ENCODE measurements at regions not wholly inside any gene's neighbourhood (a gene's known extent, or its start where the extent isn't known, plus 50 kb on each side); places are given as distances from the start of the nearest gene placed in this dataset.

DNA sequence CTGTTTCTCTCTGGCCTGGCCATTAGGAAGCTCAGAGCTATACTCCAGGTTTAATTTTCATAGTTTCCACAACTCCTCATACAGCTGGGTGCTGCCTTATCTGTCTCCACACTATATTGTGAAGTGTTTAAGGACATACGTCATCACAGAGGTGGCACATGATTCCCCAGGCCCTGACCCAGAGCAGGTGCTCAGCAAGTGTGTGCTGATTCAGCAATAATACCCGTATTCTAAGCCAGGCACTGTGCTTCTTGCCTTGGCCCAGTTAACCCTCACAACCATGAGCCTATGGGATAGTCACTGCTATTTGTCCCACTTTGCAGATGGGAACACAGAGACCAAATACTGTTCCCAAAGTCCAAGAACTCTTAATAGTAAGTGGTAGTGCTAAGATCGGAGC, 93.5 kb upstream of the SMIM23 start:
- no peak for DNase-seq

DNA sequence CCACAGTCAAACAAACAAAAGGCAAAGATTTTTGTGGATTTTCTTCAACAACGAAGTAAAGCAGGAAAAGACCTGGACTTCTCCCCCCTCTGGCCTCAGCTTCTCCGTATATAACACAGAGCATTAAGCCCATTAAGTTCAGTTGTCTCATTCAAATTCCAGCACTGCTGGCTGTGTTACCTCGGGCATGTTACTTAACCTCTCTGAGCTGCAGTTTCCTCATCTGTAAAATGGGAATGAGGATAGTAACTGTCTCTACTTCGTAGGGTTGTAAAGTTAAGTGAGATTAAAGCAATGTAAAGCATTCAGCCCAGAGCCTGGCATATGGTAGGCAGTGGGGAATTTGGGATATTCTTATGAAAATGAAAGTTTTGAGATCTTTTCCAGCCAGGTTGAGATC, 92.7 kb upstream of the SMIM23 start:
- DNase-seq, result no peak

GRCh38 chr5:171693412-171693811, 92.2 kb upstream of the SMIM23 start:
- DNase-seq, result no peak

DNA sequence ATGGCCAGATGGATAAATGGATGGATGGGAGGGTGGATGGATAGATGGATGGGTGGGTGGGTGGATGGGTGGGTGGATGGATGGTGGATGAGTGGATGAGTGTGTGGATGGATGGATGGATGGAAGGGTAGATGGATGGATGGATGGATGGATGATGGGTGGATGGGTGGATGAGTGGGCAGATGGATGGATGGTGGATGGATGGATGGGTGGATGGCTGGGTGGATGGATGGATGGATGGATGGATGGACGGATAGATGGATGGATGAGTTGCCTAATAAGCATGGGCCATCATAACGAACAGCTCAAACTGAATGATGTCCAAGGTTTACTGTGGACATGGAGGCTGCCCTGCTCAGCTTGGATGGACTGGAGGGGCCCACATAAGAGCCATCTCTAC, 89.8 kb upstream of the SMIM23 start:
- DNase-seq, result no peak

DNA sequence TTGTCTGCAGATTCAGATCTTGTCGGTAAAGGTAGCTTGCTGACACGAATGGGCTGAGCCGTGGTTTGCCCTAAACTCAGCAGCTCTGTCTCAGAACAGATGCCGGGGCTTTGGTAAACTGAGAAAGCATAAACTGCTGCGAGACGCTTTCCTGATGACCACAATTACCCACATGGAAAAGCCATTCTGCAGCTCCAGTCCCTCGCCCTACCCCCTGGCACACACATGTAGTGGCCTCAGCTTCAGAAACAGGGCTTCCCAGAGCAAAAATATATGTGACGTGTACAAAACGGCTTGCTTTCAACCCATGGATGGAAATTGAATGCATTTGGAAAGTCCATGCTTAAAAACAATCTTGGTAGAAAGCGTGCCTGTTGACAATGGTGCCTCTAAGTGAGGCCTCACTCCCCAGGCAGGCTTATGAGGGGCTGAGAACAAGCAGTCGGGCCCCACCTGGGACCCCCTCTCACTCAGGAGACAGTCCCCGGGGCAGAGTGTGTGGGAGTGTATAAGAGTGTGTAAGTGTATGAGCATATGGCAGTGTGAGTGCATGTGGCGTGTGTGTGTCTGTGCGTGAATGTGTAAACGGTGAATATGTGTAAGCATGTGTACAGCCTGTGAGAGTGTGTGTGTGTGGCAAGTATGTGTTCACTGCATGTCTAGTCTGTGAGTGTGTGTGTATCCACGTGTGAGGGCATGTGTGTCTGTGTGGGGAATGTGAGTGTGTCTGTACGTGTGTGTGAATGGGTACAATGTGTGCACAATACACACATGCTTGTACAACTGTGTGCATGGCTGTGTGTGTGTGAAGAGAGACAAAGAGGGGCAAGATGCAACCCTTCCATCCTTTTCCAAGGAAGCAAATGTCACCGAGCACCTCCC, 88.2 kb upstream of the SMIM23 start:
- no peak for DNase-seq

GRCh38 chr5:171700318-171700912, 85.2 kb upstream of the SMIM23 start:
- no peak for DNase-seq

GRCh38 chr5:171701100-171701541, 84.5 kb upstream of the SMIM23 start:
- DNase-seq, result no peak

DNA sequence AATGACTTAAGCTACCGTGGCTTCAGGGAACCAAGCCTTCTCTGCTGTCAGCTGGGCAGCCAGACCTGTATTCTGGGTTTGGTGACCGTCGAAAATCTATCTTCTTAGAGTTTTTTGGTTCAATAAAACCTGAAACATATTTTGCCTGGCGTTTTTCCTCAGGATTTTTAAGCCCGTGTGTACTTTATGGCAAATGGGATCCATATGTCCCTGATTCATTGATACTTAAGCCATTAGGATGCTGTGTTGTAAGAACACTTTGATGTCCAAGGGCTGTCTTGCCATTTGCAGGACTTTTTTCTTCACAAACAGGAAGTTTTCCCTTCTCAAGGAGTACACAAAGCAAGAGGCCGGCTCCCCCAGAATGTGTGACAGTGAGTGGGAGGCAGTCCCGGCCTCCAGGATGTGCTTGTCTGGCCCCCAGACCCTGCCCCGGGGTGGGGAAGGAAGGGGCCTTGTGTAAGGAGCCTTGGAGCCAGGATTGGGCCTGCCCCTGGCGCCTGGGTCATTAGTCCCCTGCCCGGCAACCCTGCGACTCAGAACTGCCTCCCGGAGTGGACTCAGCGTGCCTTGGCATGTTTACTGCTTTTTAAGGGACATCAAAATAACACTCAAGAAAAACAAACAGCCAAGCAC, 83.4 kb upstream of the SMIM23 start:
- no peak for DNase-seq

DNA sequence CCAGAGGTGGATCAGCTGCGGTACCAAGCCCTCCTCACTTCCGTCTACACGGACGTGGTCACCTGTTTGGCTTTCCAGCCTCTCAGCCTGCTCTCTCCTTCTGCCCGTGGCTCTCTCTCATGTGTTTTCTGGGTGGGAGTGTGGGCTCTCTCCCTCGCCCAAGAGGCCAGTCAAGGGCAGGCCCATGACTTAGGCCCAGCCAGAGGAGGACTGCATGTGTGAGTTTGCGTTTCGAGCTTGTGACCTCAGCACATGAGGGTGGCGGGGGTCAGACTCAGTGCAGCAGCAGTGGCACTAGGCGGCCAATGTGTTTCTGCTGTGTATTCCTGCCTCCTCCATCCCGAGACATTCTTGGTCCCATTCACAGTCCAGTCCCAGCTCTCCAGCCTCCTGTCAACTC, 82.5 kb upstream of the SMIM23 start:
- no peak for DNase-seq

DNA sequence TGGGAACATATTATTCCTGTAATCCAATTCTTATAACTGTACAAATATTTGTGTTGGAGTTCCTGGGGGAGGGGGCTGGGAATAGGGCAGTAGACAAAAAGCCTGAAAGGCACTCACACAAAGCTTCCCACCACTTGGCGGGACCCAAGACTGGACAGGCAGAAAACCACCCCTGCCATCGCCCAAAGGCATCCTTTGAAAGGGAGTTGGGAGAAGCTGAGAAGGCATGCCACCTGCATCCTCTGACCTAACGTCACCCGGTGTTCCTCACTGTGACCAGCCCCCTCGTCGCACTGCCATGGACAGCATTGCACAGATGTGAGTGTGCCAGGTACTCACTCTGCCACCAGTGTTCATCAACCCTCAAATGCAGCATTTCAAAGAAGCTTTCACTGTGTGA, 80.6 kb upstream of the SMIM23 start:
- no peak for DNase-seq

DNA sequence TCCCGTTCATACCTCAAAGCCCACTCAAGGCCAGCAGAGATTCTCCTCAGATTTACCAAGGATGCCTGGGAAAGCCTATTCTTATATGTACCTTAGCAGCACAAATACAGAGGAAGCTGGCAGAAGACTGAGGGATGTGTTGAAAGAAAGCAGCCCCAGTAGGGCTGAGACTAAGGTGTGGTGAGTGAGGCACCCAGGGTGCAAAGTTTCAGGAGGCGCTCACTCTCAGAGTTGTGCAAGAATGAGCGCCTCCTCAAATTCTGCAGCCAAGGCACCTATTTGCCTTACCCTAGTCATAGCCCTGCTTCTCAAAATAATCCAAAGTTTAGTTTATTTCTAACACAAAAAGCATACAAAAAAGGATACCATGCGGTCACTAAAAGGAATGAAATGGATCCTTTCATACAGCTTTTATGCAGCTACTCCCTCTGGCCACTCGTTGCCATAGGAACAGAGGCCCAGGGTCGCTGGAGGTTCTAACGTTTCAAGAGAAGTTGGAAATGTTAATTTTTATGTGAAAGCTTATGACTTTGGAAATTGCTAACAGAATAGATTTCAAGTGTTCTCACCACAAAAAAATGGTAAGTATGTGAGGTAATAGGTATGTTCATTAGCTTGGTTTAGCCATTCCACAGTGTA, 79.7 kb upstream of the SMIM23 start:
- DNase-seq, result no peak

GRCh38 chr5:171706736-171707441, 78.7 kb upstream of the SMIM23 start:
- no peak for DNase-seq

GRCh38 chr5:171707442-171707792, 78.2 kb upstream of the SMIM23 start:
- no peak for DNase-seq

DNA sequence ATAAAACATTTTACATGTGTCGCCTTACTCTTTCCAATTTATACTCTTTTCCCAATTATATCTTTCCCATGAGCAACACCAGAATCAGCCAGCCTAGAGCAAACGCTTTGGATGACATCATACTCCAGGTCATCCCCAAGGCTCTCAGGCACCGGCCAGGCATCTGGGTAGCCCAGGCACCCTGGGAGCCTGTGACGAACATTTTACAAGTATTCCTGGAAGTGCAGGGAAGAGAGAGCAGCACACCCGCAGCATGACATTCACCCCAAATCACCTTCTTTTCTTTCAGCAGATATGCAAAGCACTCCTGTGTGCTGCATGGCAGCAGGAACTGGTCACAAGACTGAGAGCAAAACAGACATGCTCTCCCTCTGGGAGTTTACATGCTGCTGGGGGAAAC, 75.7 kb upstream of the SMIM23 start:
- DNase-seq, result no peak

DNA sequence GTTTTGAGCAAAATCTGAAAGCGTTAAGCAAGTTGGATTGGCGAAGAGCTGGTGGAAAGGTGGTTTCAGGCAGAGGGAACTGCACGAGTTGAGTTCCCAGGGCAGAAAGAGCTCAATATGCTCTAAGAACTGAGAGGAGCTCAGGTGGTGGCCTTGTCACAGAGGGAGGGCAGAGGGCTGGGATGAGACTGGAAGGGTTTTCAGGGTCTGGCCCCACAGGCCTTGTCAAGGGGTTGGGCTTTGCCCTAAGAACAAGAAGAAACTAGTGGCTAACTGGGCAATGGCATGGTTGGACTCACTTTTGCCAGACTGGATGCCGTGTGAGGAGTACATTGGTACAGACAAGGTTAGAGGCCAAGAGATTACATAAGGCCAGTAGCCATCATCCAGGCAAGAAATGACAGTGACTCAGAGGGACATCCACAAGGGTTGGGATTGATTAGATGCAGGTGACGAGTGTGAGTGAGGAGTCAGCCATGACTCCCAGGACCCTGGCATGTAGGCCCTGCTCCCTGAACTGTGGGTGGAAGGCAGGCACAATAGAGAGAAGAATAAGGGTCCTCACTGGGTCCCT, 75.1 kb upstream of the SMIM23 start:
- DNase-seq, result no peak

DNA sequence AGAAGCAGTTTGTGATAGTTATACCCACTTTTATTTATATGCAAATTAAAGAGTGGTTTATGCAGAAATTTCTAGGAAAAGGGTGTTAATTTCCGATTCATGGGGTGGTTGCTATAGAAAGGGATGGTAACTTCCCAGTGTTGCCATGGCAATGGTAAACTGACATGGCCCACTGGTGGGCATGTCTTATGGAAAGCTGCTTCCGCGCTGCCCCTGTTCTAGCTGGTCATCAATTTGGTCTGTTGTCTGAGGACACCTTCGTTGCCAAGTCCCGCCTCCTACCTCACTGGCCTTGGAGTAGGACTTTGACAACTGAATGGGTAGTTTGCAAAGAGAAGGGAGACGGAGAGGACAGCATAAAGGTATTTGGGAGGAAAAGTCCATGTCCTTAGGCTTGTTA, 74.0 kb upstream of the SMIM23 start:
- no peak for DNase-seq

- DNase-seq, result no peak
Observed at GRCh38 chr5:171712616-171713015, 73.0 kb upstream of the SMIM23 start.

GRCh38 chr5:171713152-171713551, 72.5 kb upstream of the SMIM23 start:
- no peak for DNase-seq

DNA sequence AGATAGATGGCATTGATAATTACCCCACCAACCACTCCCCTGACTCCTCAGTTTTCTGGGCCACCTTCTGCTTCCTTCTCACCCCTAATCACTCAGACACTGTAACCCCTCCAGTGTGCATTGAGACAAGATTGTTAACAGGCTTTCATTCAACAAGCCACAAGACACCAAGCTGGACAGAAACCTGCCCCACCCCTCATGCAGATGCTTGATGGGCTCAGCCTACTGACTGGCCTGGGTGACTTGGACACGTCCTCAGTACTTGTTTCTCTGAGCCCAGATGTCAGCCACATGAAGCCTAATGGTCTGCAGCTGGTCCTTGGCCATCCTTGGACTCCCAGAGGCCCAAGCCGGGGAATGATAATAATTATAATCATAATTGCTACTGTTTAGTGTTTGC, 71.4 kb upstream of the SMIM23 start:
- DNase-seq, result no peak

DNA sequence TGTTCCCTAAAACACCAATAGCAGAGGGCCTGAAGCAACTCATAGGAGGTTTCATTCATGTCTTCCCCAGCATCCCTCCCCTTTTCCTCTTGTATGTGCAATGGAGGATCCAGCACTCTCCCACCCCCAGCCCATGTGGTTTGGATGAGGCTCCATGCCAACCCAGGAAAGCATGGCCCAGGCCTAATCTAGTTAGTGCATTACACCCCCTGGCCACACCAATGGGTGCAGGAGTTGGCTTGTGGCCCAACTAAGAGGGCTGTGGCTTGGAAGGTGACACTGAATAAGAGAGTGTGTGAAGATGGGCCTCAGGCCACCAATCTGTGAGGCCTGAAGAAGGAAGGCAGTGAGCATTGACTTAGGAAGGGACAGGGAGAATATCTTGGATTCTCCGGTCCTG, 70.8 kb upstream of the SMIM23 start:
- no peak for DNase-seq

DNA sequence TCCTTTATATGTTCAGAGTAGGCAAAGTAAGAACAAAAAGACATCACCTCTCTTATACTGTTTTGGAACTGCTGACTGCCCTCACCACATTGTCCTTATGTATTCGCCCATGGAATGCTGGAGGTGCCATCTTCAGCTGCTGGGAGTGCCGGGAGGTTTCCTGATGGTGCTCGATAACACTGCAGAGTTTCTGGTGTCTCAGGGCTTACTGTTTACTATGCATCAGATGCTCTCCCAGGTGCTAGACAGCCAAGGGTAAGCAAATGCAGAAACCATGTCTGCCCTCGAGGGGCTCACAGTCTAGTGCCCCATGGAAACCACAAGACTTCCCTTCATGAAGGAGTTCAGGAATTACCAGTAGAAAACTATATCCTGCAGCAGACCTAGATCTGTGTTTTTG, 70.1 kb upstream of the SMIM23 start:
- no peak for DNase-seq

DNA sequence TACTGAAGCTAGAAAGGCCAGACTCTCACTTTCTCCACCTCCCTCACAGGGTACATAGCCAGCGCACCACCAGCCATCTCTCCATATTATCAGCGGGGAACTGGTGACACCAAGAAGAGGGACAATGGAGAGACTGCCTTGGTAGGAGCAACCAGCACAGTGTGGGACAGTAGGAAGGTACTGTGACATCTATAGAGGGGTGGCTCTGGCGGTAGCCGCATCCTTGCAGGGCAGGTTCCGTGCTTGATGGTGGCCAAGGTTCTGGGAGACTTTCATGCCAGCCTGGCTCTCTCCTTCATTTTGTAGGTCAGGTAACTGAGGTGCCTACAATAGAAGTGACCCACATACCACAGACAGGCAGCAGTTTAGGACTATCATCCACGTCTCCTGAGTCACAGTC, 65.5 kb upstream of the SMIM23 start:
- no peak for DNase-seq

DNA sequence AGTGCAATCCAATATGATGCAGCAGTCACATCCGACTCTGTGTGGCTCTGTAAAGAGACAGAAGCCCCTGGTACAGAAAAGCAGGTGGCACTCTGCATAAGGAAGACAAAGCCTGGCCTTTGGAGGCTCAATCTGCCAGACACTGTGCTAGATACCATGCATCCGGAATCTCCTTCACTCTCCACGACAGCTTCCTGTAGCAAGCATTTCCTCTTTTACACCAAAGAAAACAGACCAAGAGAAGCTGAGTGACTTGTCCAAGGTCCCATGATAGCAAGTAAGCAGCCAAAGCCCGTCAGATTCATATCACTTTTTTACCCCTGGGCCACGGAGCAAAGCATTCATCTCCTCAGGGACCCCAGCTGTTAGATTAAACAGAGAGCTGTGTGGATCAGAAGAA, 64.2 kb upstream of the SMIM23 start:
- no peak for DNase-seq
